Heart left ventricle (tissue), 13 donors: ENCODE measurements at regions not wholly inside any gene's neighbourhood (a gene's known extent, or its start where the extent isn't known, plus 50 kb on each side); places are given as distances from the start of the nearest gene placed in this dataset.

Experiments used
- CTCF ChIP-seq, 12 donors: fragments of 200-600 bp; sonication (generic) in 4 of 12; IDR thresholded peaks; one replicate each; pipeline versions ENCODE4 v1.5.0 to v1.8.0; 2018 to 2022; ENCODE audit warnings: antibody characterized with exemption in 12 of 12, mild to moderate bottlenecking in 5 of 12
- POLR2A ChIP-seq, 2 donors: fragments of 450-650 bp; IDR thresholded peaks; one replicate each; pipeline ENCODE4 v1.6.1; 2017; ENCODE audit warnings: antibody characterized with exemption in 2 of 2, mild to moderate bottlenecking in 2 of 2, moderate library complexity in 2 of 2
- donor health status: ischemic (EF 13 %, LVEDD 7.1; RV severe dilation, severe dysfunction).
- donor health status: DM: no; HTN: yes; CAD: no.
- donor health status: DM: no; HTN: no; CAD: no.
- donor health status: ischemic (EF 25% LVEDD 6.9; RV normal size, moderate dysfunction).
- donor health status: ischemic (EF 25% LVEDD 5.7; RV mildly dilated, moderate dysfunction).
- donor health status: ischemic (EF 35%, LVEDD 5.7; RV mildly dilated, moderate dysfunction).
- donor health status: nonischemic (EF 11% LVEDD 7.7; RV severe dilation, severe dysfunction).
- donor health status: DM: yes; HTN: yes; CAD: no.
- donor health status: PGD.
- donor health status: ischemic (EF 29% LVEDD 5.4; RV normal size, mild dysfunction).
- donor health status: nonischemic (EF 23%, LVEDD 6.1; RV moderate dilation, normal function).

- TF ChIP-seq CTCF (IDR thresholded peaks at IDR 0.05), result no peak
- TF ChIP-seq POLR2A (IDR thresholded peaks at IDR 0.05), result no peak
These were observed 424.2 kb upstream of the CNTNAP2 start for GRCh38 chr7:145692237-145692950.
